ENCODE measurements at regions not wholly inside any gene's neighbourhood (a gene's known extent, or its start where the extent isn't known, plus 50 kb on each side); places are given as distances from the start of the nearest gene placed in this dataset.
"Not testable (repeated sequence)": the region's sequence is repeated elsewhere in the genome, so short reads cannot be mapped to it uniquely, and the experiment has no call there.

GRCh38 chr14:82778008-82778590, 1244.4 kb upstream of the SEL1L start:
- DNase-seq (ENCODE audit: low read depth in 2 of 3, low spot score in 1 of 3) = no peak

- no peak for DNase-seq (ENCODE audit: low read depth in 2 of 3, low spot score in 1 of 3)
Observed at GRCh38 chr14:82778601-82779000, 1244.9 kb upstream of the SEL1L start.

- no peak for DNase-seq (ENCODE audit: low read depth in 2 of 3, low spot score in 1 of 3)
Observed at GRCh38 chr14:82779301-82779700, 1245.6 kb upstream of the SEL1L start.

- DNase-seq (ENCODE audit: low read depth in 2 of 3, low spot score in 1 of 3) = no peak
Observed at GRCh38 chr14:82785756-82786482, 1252.3 kb upstream of the SEL1L start.

GRCh38 chr14:82786483-82786880, 1252.8 kb upstream of the SEL1L start:
- DNase-seq (ENCODE audit: low read depth in 2 of 3, low spot score in 1 of 3) = no peak

- no peak for DNase-seq (ENCODE audit: low read depth in 2 of 3, low spot score in 1 of 3)
Observed at GRCh38 chr14:82796086-82796485, 1262.4 kb upstream of the SEL1L start.

GRCh38 chr14:82798276-82798675, 1264.6 kb upstream of the SEL1L start:
- DNase-seq (ENCODE audit: low read depth in 2 of 3, low spot score in 1 of 3) = no peak

GRCh38 chr14:82805892-82806825, 1272.5 kb upstream of the SEL1L start:
- DNase-seq (ENCODE audit: low read depth in 2 of 3, low spot score in 1 of 3) = no peak

- no peak for DNase-seq (ENCODE audit: low read depth in 2 of 3, low spot score in 1 of 3)
Observed at GRCh38 chr14:82811246-82811645, 1277.6 kb upstream of the SEL1L start.

GRCh38 chr14:82814339-82814738, 1280.7 kb upstream of the SEL1L start:
- DNase-seq (ENCODE audit: low read depth in 2 of 3, low spot score in 1 of 3) = not testable (repeated sequence)

- DNase-seq (ENCODE audit: low read depth in 2 of 3, low spot score in 1 of 3) = no peak
Observed at GRCh38 chr14:82830596-82830995, 1296.9 kb upstream of the SEL1L start.

GRCh38 chr14:82836256-82836950, 1302.8 kb upstream of the SEL1L start:
- no peak for DNase-seq (ENCODE audit: low read depth in 2 of 3, low spot score in 1 of 3)

GRCh38 chr14:82837611-82838140, 1304.0 kb upstream of the SEL1L start:
- no peak for DNase-seq (ENCODE audit: low read depth in 2 of 3, low spot score in 1 of 3)

GRCh38 chr14:82850576-82850975, 1316.9 kb upstream of the SEL1L start:
- no peak for DNase-seq (ENCODE audit: low read depth in 2 of 3, low spot score in 1 of 3)

- DNase-seq (ENCODE audit: low read depth in 2 of 3, low spot score in 1 of 3) = no peak
Observed at GRCh38 chr14:82854131-82854530, 1320.5 kb upstream of the SEL1L start.

- DNase-seq (ENCODE audit: low read depth in 2 of 3, low spot score in 1 of 3) = no peak
Observed at GRCh38 chr14:82854901-82855300, 1321.2 kb upstream of the SEL1L start.

GRCh38 chr14:82855912-82856391, 1322.3 kb upstream of the SEL1L start:
- no peak for DNase-seq (ENCODE audit: low read depth in 2 of 3, low spot score in 1 of 3)

GRCh38 chr14:82861313-82861712, 1327.7 kb upstream of the SEL1L start:
- DNase-seq (ENCODE audit: low read depth in 2 of 3, low spot score in 1 of 3) = no peak

- no peak for DNase-seq (ENCODE audit: low read depth in 2 of 3, low spot score in 1 of 3)
Observed at GRCh38 chr14:82872494-82872893, 1338.8 kb upstream of the SEL1L start.

GRCh38 chr14:82878951-82879350, 1345.3 kb upstream of the SEL1L start:
- DNase-seq (ENCODE audit: low read depth in 2 of 3, low spot score in 1 of 3) = no peak
